HUES6 (cell line): ENCODE measurements at regions not wholly inside any gene's neighbourhood (a gene's known extent, or its start where the extent isn't known, plus 50 kb on each side); places are given as distances from the start of the nearest gene placed in this dataset.
"Not testable (repeated sequence)": the region's sequence is repeated elsewhere in the genome, so short reads cannot be mapped to it uniquely, and the experiment has no call there.

Experiments
- H3K27ac ChIP-seq: 2 replicates; pipeline ENCODE4 v1.7.0; 2013; ENCODE audit warnings: low read depth, mild to moderate bottlenecking, low read length, inconsistent platforms
- H3K27me3 ChIP-seq: 2 replicates; pipeline ENCODE4 v1.6.1; 2013; ENCODE audit warnings: low read length; ENCODE audit not compliant: control insufficient read depth, insufficient read depth
- H3K36me3 ChIP-seq: 2 replicates; pipeline ENCODE4 v1.6.1; 2013; ENCODE audit warnings: low read length; ENCODE audit not compliant: control insufficient read depth, insufficient read depth
- H3K4me1 ChIP-seq: 2 replicates; pipeline ENCODE4 v1.6.1; 2013; ENCODE audit warnings: low read length; ENCODE audit not compliant: control insufficient read depth, insufficient read depth
- H3K4me3 ChIP-seq: 2 replicates; pipeline ENCODE4 v1.5.1; 2013; ENCODE audit warnings: low read depth, low read length
- H3K9ac ChIP-seq: one replicate; pipeline ENCODE4 v1.6.1; 2013; ENCODE audit warnings: mild to moderate bottlenecking, low read length
- H3K9me3 ChIP-seq: 2 replicates; pipeline ENCODE4 v1.6.1; 2013; ENCODE audit warnings: low read depth, low read length; ENCODE audit not compliant: control insufficient read depth, insufficient read depth

DNA sequence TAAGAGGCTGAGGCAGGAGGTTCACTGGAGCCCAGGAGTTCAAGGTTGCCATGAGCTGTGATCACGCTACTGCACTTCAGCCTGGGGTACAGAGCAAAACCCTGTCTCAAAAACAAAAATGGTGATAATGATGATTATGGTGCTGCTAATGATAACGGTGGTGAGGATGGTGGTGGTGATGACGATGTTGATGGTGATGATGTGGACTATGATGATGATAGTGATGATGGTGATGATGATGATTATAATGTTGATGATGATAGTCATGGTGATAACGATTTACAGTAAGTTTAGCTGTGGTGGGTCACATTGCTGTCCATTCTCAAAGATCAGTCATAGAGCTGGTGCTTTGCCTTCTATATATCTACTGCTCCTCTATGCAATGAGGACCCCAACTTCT lies 1340.6 kb downstream of the UQCRFS1 start:
- Histone ChIP-seq H3K4me1 (peaks cover 7% of the 10 kb centered on the region; the same call in 1 of the 2 replicates), H3K27me3 (no peaks in the 10 kb centered on the region), H3K36me3 (no peaks in the 10 kb centered on the region), H3K4me3 (no peak overlapping the region), H3K9me3 (peaks cover 33% of the 10 kb centered on the region; the same call in 1 of the 2 replicates), H3K9ac (no peak overlapping the region), H3K27ac (no peak overlapping the region)

DNA sequence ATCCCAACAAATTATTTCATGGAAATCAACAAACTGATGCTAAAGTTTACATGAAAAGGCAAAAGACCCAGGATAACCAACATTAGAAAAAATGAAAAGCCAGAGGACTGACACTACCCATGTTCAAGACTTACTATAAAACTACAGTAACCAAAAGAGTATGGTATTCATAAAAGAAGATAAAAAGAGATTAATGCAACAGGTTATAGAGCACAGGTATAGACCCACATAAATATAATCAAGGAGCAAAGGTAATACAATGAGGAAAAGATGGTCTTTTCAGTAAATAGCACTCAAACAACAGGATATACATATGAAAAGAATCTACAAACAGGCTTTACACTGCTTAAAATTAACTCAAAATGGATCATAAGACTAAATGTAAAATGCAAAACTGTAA lies 1342.7 kb downstream of the UQCRFS1 start:
- Histone ChIP-seq H3K27ac (no peak overlapping the region), H3K9me3 (peaks cover 32% of the 10 kb centered on the region; the same call in 1 of the 2 replicates), H3K4me1 (no peaks in the 10 kb centered on the region), H3K4me3 (no peak overlapping the region), H3K27me3 (no peaks in the 10 kb centered on the region), H3K36me3 (no peaks in the 10 kb centered on the region), H3K9ac (no peak overlapping the region)

DNA sequence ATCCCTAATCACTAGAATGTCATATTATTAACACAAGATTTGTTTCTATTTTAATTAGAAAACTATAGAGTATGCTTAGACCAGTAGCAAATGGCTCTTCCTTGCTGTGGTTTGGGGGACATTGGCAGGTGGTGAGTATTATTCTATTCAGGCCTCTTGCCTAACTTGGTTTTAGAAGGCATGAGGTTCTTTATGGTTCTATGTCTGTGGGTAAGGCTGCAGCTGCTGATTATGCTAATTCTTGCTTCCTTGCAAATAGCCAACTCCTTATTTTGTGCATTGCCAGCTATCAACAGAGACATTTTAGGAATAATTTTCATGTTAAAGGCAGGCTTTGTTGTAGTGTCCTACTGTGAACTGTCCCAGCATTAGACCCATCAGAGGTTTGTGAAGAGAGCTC lies 1344.9 kb downstream of the UQCRFS1 start:
- Histone ChIP-seq H3K27ac (no peak overlapping the region), H3K4me1 (no peaks in the 10 kb centered on the region), H3K9ac (no peak overlapping the region), H3K4me3 (no peak overlapping the region), H3K36me3 (no peaks in the 10 kb centered on the region), H3K9me3 (peaks cover 21% of the 10 kb centered on the region; the same call in 1 of the 2 replicates), H3K27me3 (no peaks in the 10 kb centered on the region)

DNA sequence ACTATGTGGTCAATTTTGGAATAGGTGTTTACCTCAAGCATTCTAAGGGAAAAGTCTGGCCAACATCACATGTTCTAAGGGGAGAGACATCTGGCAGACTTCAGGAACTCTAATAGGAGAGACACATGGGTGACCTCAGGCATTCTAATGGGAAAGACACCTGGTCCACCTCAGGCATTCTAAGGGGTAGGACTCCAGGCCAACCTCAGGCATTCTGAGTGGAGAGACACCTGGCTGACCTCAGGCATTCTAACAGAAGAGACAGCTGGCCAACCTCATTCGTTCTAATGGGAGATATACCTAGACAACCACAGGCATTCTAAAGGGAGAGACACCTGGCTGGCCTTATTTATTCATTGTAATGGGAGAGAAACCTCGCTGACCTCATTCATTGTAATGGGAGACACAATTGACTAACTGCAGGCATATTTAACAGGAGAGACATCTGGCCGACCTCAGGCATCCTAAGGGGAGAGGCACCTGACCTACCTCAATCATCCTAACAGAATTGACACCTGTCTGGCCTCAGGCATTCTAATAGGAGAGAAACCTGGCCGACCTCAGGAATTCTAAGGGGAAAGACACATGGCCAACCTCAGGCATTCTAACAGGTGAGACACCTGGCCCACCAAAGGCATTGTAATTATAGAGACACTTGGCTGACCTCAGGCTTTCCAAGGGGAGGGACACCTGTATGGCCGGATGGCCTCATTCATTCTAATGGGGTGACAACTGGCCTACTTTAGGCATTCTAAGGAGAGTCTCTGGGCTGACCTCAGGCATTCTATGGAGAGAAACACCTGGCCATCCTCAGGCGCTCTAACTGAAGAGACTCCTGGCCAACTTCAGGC lies 1346.8 kb downstream of the UQCRFS1 start:
- H3K36me3 ChIP-seq = no peaks in the 10 kb centered on the region
- no peak overlapping the region for H3K9ac ChIP-seq
- peaks cover 25% of the 10 kb centered on the region for H3K9me3 ChIP-seq
- no peak overlapping the region for H3K4me3 ChIP-seq
- H3K27me3 ChIP-seq = no peaks in the 10 kb centered on the region
- H3K4me1 ChIP-seq = no peaks in the 10 kb centered on the region
- H3K27ac ChIP-seq = no peak overlapping the region

DNA sequence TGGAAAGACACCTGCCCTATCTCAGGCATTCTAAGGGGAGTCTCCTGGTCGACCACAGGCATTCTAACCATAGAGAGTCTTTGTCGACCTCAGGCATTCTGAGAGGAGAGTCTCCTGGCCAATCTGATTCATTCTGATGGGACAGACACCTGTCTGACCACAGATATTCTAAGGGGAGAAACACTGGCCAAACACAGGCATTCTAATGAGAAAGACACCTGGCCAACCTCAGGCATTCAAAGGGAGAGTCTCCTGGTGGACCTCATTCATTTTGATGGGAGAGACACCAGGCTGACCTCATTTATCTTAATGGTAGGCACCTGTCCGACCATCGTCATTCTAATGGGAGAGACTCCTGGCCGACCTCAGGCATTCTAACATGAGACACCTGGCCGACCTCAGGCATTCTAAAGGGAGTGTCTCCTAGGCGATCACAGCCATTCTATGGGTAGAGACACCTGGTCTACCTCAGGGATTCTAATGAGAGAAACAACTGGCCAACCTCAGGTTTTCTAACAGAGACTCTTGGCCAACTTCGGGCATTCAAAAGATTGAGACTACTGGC lies 1351.5 kb downstream of the UQCRFS1 start:
- H3K27ac ChIP-seq = no peak overlapping the region
- H3K9me3 ChIP-seq = peaks cover 47% of the 10 kb centered on the region
- no peaks in the 10 kb centered on the region for H3K27me3 ChIP-seq
- H3K9ac ChIP-seq = no peak overlapping the region
- no peak overlapping the region for H3K4me3 ChIP-seq
- H3K4me1 ChIP-seq = no peaks in the 10 kb centered on the region
- no peaks in the 10 kb centered on the region for H3K36me3 ChIP-seq

DNA sequence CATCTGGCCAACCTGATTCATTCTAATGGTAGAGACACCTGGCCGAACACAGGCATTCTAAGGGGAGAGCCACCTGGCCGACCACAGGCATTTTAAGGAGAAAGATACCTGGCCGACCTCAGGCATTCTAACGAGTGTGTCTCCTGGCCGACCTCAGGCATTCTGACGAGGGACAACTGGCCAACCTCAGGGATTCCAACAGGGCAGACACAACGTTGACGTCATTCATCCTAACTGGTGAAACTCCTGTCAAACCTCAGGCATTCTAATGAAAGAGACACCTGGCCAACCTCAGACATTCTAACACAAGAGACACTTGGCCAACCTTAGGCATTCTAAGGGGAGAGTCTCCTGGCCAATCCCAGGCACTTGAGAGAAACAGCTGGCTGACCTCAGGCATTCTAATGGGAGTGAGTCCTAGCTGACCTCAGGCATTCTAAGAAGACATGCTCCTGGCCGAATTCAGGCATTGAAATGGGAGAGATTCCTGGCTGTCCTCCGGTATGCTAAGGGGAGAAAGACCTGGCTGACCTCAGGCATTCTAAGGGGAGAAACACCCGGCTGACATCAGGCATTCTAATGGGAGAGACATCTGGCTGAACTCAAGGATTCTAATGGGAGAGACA lies 1352.5 kb downstream of the UQCRFS1 start:
- no peak overlapping the region for H3K9ac ChIP-seq
- no peak overlapping the region for H3K27ac ChIP-seq
- H3K27me3 ChIP-seq = no peaks in the 10 kb centered on the region
- peaks cover 40% of the 10 kb centered on the region for H3K9me3 ChIP-seq
- no peaks in the 10 kb centered on the region for H3K4me1 ChIP-seq
- no peaks in the 10 kb centered on the region for H3K36me3 ChIP-seq
- no peak overlapping the region for H3K4me3 ChIP-seq

DNA sequence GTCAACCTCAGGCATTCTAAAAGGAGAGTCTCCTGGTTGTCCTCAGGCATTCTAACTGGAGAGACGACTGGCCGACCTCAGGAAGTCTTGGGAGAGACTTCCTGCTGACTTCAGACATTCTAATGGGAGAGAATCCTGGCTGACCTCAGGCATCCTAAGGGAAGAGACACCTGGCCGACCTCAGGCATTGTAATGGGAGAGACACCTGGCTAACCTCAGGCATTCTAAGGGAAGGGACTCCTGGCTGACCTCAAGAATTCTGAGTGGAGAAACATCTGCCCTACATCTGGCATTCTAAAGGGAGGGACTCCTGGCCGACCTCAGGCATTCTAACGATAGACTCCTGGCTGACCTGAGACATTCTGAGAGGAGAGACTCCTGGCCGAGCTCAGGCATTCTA lies 1353.3 kb downstream of the UQCRFS1 start:
- Histone ChIP-seq H3K9me3 (peaks cover 41% of the 10 kb centered on the region), H3K27me3 (no peaks in the 10 kb centered on the region), H3K4me3 (no peak overlapping the region), H3K36me3 (no peaks in the 10 kb centered on the region), H3K27ac (no peak overlapping the region), H3K9ac (no peak overlapping the region), H3K4me1 (no peaks in the 10 kb centered on the region)

DNA sequence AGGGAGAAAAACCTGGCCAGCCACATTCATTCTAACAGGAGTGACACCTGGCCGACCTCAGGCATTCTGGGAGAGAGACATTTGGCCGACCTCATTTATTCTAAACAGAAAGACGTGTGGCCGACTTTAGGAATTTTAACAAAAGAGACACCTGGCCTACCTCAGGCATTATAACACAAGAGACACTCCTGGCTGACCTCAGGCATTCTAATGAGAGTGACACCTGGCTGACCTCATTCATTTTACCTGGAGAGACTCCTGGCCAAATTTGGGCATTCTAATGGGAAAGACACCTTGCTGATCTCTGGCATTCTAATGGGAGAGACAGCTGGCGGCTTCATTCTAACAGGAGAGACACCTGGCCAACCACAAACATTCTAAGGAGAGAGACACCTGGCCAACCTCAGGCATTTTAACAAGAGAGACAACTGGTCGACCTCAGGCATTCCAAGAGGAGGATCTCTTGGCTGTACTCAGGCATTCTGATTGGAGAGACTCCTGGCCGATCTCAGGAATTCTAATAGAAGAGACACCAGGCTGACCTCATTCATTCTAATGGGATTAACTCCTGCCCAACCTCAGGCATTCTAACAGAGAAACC lies 1353.9 kb downstream of the UQCRFS1 start:
- H3K36me3 ChIP-seq = no peaks in the 10 kb centered on the region
- no peak overlapping the region for H3K27ac ChIP-seq
- no peaks in the 10 kb centered on the region for H3K27me3 ChIP-seq
- H3K4me3 ChIP-seq = no peak overlapping the region
- peaks cover 42% of the 10 kb centered on the region for H3K9me3 ChIP-seq
- no peak overlapping the region for H3K9ac ChIP-seq
- H3K4me1 ChIP-seq = no peaks in the 10 kb centered on the region

DNA sequence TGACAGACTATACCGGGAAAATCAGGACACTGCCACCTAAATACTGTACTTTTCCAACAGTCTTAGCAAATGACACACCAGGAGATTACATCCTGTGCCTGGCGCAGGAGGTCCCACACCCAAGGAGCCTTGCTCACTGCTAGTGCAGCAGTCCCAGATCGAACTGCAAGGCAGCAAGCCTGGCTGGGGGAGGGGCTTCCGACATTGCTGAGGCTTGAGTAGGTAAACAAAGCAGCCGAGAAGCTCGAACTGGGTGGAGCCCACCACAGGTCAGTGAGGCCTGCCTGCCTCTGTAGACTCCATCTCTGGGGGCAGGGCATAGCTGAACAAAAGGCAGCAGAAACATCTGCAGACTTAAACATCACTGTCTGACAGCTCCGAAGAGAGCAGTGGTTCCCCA lies 1360.0 kb downstream of the UQCRFS1 start:
- H3K4me3 ChIP-seq, H3K36me3 ChIP-seq, H3K27ac ChIP-seq, H3K9ac ChIP-seq, H3K27me3 ChIP-seq, H3K4me1 ChIP-seq: not testable (repeated sequence)
- H3K9me3 ChIP-seq = peaks cover 54% of the 10 kb centered on the region

DNA sequence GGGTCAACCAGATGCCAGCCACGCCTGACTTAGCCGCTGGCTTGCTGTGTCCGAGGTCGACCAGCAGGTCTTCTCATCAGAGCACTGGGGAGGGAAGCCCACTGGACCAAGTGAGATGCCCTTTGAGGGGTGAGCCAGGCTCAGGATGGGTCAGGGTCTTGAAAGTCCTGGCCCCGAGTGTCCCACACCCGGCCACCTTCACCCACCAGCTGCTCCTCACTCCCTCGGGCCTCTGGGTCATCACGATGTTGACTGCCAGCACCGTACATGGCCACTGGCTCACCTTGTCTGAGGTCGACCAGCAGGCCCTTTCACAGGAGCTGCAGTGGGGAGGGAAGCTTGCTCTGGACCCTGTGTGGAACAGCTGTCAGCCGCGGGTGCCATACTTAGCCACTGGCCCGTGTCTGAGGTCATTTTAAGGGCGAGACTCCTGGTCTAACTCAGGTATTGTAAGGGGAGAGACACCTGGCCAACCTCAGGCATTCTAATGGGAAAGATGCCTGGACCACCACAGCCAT lies 1361.3 kb downstream of the UQCRFS1 start:
- no peak overlapping the region for H3K9ac ChIP-seq
- H3K4me1 ChIP-seq = no peaks in the 10 kb centered on the region
- peaks cover 64% of the 10 kb centered on the region for H3K9me3 ChIP-seq
- H3K4me3 ChIP-seq = no peak overlapping the region
- H3K27ac ChIP-seq = no peak overlapping the region
- H3K36me3 ChIP-seq = no peaks in the 10 kb centered on the region
- H3K27me3 ChIP-seq = no peaks in the 10 kb centered on the region
